ENCODE measurements at regions not wholly inside any gene's neighbourhood (a gene's known extent, or its start where the extent isn't known, plus 50 kb on each side); places are given as distances from the start of the nearest gene placed in this dataset.
A peak's percentile ranks its signal among the peaks of the same experiment; 100 is the strongest.

DNA sequence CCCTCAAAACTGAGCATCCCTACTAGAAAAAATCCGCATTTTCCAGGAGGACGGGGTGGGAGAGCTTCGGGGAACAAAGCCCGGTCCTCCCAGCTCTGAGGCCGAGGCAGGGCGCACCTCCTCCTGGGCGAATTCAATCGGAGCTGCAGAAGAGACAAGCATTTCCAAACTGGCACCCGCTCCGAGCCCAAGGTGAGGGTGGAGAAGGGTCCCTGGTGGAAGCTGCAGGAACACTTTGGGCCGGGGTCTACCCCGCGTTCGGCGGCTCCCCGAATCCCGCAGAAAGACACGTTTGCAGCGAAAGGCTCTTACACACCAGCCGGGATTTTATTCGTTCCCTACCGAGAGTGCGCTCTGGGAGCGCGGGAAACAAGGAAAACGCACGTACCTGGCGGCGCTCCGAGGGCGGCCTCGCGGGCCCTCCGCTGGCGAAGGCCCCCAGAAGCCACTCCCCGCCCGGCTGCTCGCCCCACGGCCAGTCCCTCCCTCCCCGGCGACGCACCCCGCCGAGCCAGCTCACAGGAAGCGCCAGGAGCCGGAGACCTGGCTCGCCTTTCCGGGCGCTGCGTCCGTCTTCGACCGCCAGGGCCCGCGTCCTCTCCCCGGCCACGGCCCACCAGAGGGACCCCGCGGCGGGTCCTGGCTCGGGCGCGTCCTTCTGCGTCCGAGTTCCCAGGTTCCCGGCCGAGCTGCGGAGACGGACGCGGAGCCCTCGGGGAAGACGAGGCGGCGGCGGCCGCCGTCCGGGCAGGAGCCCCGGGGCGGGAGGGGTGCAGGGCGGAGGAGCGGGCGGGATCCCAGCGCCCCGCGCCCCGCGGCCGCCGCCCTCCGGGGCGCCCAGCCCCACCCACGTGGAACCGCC is 49.8 kb upstream of the BAHCC1 start:
- DNase-seq = peak; percentile 80
